GM18498 (cell line): ENCODE measurements at regions not wholly inside any gene's neighbourhood (a gene's known extent, or its start where the extent isn't known, plus 50 kb on each side); places are given as distances from the start of the nearest gene placed in this dataset.

Experiments
- ATAC-seq: cut with Tn5 transposase; IDR thresholded peaks from one replicate; pipeline ENCODE4 v1.9.1; 2021; ENCODE audit warnings: mild to moderate bottlenecking, moderate library complexity; ENCODE audit not compliant: unreplicated experiment

GRCh38 chr6:147853574-147853973 lies 345.1 kb downstream of the SAMD5 start:
- no peak for ATAC-seq

GRCh38 chr6:147855803-147856482 lies 347.5 kb downstream of the SAMD5 start:
- ATAC-seq, result no peak

- ATAC-seq, result no peak
Measured at GRCh38 chr6:147856687-147857086, 348.2 kb downstream of the SAMD5 start.

- ATAC-seq, result no peak
Measured at GRCh38 chr6:147858421-147858820, 349.9 kb downstream of the SAMD5 start.

GRCh38 chr6:147859071-147859470 lies 350.6 kb downstream of the SAMD5 start:
- ATAC-seq, result no peak

GRCh38 chr6:147861696-147862095 lies 353.2 kb downstream of the SAMD5 start:
- no peak for ATAC-seq

GRCh38 chr6:147867433-147868226 lies 359.1 kb downstream of the SAMD5 start:
- ATAC-seq, result no peak

- ATAC-seq, result no peak
Measured at GRCh38 chr6:147868427-147869190, 360.1 kb downstream of the SAMD5 start.

GRCh38 chr6:147869201-147869600 lies 360.7 kb downstream of the SAMD5 start:
- ATAC-seq, result no peak

- ATAC-seq, result no peak
Measured at GRCh38 chr6:147869869-147870268, 361.4 kb downstream of the SAMD5 start.

GRCh38 chr6:147870506-147871110 lies 362.1 kb downstream of the SAMD5 start:
- ATAC-seq, result no peak

GRCh38 chr6:147872002-147872401 lies 363.5 kb downstream of the SAMD5 start:
- no peak for ATAC-seq

- ATAC-seq, result no peak
Measured at GRCh38 chr6:147873816-147874215, 365.3 kb downstream of the SAMD5 start.

- no peak for ATAC-seq
Measured at GRCh38 chr6:147874322-147874721, 365.8 kb downstream of the SAMD5 start.

- ATAC-seq, result no peak
Measured at GRCh38 chr6:147879031-147879580, 370.6 kb downstream of the SAMD5 start.

- no peak for ATAC-seq
Measured at GRCh38 chr6:147881432-147881831, 372.9 kb downstream of the SAMD5 start.

GRCh38 chr6:147888374-147888773 lies 379.9 kb downstream of the SAMD5 start:
- no peak for ATAC-seq

- no peak for ATAC-seq
Measured at GRCh38 chr6:147891671-147892070, 383.2 kb downstream of the SAMD5 start.

- no peak for ATAC-seq
Measured at GRCh38 chr6:147892476-147892875, 384.0 kb downstream of the SAMD5 start.

GRCh38 chr6:147895272-147895671 lies 386.8 kb downstream of the SAMD5 start:
- ATAC-seq, result no peak

- no peak for ATAC-seq
Measured at GRCh38 chr6:147900247-147900830, 391.8 kb downstream of the SAMD5 start.
